Cardiac fibroblast (primary cell): ENCODE measurements at regions not wholly inside any gene's neighbourhood (a gene's known extent, or its start where the extent isn't known, plus 50 kb on each side); places are given as distances from the start of the nearest gene placed in this dataset.

Experiments used
- DNase-seq, 2 donors: peaks; one replicate each; pipeline versions ENCODE4 v3.0.0 to v3.0.0-alpha.2; 2010; ENCODE audit warnings: low read depth in 2 of 2
- H3K4me3 ChIP-seq, 2 donors: replicated peaks in 1 of 2; 1 replicate in 1 of 2; 2 replicates in 1 of 2; pipeline ENCODE4 v1.5.1; 2011; ENCODE audit warnings: low read depth in 2 of 2, low read length in 2 of 2, mild to moderate bottlenecking in 2 of 2, moderate library complexity in 1 of 2
- TF ChIP-seq, protein P1 (sequence below): IDR thresholded peaks from one replicate; pipeline ENCODE4 v1.5.1; 2011; ENCODE audit warnings: low read depth, mild to moderate bottlenecking, low read length, inconsistent platforms

DNA sequence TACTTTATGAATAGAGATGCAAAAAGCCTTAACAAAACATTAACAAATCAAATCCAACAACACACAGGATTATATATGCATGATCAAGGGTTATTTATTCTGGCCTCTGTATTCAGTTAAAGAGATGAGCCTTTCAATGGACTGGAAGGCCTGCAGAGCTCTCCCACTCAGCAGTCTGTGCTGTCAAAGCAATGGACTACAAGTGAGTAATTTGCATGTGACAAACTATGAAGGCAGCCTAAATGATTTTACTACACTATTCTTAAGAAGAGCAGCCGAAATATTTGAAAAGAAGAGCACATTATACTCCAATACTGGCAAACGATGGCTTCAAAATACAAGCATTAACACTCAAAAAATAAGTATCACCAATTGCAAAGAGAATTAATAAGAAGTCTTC lies 250.4 kb upstream of the HSFY2 start:
- TF ChIP-seq, protein P1, sequence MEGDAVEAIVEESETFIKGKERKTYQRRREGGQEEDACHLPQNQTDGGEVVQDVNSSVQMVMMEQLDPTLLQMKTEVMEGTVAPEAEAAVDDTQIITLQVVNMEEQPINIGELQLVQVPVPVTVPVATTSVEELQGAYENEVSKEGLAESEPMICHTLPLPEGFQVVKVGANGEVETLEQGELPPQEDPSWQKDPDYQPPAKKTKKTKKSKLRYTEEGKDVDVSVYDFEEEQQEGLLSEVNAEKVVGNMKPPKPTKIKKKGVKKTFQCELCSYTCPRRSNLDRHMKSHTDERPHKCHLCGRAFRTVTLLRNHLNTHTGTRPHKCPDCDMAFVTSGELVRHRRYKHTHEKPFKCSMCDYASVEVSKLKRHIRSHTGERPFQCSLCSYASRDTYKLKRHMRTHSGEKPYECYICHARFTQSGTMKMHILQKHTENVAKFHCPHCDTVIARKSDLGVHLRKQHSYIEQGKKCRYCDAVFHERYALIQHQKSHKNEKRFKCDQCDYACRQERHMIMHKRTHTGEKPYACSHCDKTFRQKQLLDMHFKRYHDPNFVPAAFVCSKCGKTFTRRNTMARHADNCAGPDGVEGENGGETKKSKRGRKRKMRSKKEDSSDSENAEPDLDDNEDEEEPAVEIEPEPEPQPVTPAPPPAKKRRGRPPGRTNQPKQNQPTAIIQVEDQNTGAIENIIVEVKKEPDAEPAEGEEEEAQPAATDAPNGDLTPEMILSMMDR, result no peak
- DNase-seq, result peak in 1 of 2 donors; percentile 7
- H3K4me3 ChIP-seq, result no peak overlapping the region

DNA sequence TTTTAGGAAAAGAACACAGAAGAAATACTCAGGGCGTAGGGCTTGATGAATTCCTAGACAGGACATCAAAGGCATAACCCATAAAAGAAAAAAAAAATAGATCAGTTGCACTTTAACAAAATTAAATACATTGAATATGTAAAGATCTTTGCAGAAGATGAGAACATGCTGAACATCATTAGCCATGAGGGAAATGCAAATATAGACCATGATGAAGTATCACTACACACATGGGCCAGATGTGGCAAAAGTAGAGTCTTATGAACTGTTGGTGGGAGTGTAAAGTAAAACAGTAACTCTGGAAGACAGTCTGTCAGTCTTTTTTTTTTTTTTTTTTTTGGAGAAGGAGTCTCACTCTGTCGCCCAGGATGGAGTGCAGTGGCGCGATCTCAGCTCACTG lies 246.7 kb upstream of the HSFY2 start:
- no peak overlapping the region for H3K4me3 ChIP-seq
- TF ChIP-seq, protein P1, result no peak
- no peak for DNase-seq

DNA sequence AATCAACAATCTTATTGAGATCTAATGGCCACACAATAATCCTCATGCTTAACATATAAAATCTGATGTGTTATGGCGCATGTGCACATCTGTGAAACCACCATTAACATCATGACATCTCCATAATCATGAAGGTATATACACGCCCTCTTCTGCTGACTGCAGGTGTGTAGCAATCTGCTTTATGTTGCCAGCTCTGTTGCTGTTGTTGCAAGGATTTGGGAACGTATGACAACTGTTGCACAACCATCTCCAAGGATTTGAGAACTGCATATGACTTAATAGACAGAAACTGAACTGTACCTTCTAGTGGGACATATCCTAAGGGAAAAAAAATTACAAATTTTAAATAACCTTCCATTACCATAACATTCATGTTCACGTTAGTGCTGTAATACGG lies 243.5 kb upstream of the HSFY2 start:
- TF ChIP-seq, protein P1, result no peak
- no peak overlapping the region for H3K4me3 ChIP-seq
- no peak for DNase-seq

DNA sequence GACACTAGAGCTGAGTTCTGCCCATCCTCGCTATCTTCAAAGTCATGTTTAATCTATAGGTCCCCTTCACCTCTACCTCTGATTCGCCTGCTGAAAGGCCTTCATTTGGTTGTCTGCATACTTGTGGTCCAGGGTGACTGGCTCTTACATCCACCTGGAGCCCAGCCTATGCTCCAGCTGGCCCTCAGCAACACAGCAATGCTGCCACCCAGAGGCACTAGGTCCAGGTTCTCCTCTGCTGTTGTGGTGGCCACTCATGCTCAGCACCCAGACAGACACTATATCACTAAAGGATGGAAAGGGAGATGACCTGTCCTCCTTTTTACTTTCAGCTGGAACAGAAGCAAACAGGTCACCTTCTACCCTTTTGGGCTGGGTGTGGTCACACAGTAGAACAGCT lies 242.3 kb upstream of the HSFY2 start:
- peak; percentile 13 to 19 for DNase-seq
- H3K4me3 ChIP-seq, result no peak overlapping the region
- TF ChIP-seq, protein P1, result peak; percentile 4

DNA sequence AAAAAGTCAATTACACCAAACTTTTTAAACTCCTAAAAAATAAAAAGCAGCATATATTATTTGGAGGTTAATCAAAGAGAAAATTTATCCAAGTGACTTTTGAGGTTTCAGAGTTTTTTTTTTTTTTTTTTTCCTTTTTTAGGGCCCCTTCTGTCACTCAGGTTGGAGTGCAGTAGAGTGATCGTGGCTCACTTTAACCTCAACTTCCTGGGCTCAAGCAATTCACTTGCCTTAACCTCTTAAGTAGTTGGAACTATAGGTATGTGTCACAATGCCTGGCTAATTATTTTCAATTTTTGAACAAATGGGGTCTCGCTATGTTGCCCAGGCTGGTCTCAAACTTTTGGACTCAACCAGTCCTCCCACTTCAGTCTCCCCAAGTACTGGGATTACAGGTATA lies 241.7 kb upstream of the HSFY2 start:
- TF ChIP-seq, protein P1, result no peak
- H3K4me3 ChIP-seq, result no peak overlapping the region
- DNase-seq, result no peak

DNA sequence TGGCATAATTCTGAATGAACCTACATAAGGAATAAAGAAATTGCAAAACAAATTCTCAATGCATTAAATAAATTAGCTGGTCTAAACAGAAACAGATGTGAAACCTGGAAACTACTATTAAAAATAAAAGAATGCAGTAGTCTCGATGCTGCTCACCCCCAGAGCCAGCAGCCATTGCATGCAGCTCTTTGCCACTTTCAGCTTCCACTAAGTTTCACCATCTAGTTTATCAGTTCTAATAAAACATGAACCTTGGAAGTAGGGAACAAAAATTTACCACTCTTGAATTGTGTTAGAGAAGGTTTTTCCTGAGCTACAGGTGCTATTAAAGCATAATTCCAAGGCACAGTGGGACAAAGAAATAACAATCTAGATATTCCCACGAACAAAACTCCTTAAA lies 239.4 kb upstream of the HSFY2 start:
- TF ChIP-seq, protein P1, result no peak
- no peak for DNase-seq
- no peak overlapping the region for H3K4me3 ChIP-seq

DNA sequence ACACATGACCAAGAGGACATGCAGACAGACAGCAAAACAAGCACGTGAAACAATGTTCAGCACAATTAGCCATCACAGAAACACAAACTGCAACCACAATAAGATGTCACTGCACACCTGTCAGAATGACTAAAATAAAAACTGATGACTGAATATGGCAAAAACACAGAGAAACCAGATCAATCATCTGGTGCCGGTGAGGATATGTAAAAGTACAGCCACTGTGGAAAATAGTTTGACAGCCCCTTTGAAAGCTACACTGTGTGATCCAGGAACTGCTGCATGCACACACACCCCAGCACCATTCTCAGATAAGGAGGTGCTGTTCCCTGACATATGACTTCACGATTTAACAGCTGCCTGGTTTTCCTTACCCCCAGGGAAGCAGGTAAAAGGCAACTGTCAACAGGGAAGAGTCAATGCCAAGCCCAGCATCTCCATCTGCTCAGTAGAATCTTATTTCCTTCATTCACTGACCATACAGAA lies 238.1 kb upstream of the HSFY2 start:
- TF ChIP-seq, protein P1, result no peak
- no peak overlapping the region for H3K4me3 ChIP-seq

More for the DNA sequence above, 238.1 kb upstream of the HSFY2 start:
- no peak for DNase-seq
